ENCODE measurements at regions not wholly inside any gene's neighbourhood (a gene's known extent, or its start where the extent isn't known, plus 50 kb on each side); places are given as distances from the start of the nearest gene placed in this dataset.

DNA sequence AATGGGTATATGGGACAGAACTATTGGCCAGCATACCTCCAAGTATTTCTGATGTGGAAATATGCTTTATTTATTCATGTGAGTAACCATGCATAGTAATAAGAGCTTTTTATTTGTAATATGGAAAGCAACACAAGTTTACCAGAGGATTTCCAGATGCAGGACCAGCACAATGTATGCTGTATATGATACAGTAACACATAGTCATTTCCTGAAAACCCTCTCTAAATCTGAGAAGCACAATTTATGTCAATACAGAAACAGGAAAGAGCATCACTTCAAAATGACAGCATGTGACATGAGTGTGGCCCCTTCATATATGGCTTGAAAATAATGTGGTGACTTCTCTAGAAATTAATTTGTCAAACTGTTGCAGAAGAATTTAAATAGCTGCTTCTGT is 1134.7 kb upstream of the ADGRL2 start:
- no peaks in the 10 kb centered on the region for H3K27me3 ChIP-seq (ENCODE audit: control insufficient read depth, insufficient read depth, low read length)
- Mint-ChIP-seq H3K9me3 (peaks cover 4 to 10% (median 8%) of the 10 kb centered on the region in 7 donors), H3K27me3 (no peaks in the 10 kb centered on the region), H3K4me3 (no peak overlapping the region), H3K4me1 (no peaks in the 10 kb centered on the region), H3K36me3 (no peaks in the 10 kb centered on the region), H3K27ac (no peak overlapping the region)
- no peak overlapping the region for H3K4me3 ChIP-seq (ENCODE audit: low read depth, low read length)
- no peak for ATAC-seq (ENCODE audit: low read depth in 2 of 2)
- no peaks in the 10 kb centered on the region for H3K4me1 ChIP-seq (ENCODE audit: control insufficient read depth, insufficient read depth, low read length, poor library complexity, severe bottlenecking)
- H3K27ac ChIP-seq (ENCODE audit: insufficient read depth, low read length, poor library complexity, severe bottlenecking) = no peak overlapping the region
- no peak for DNase-seq
- no peaks in the 10 kb centered on the region for H3K36me3 ChIP-seq (ENCODE audit: control insufficient read depth, insufficient read depth, low read length)
- H3K9me3 ChIP-seq (ENCODE audit: control insufficient read depth in 2 of 2, low read length in 2 of 2) = peaks cover 0 to 4% of the 10 kb centered on the region in 2 experiments

DNA sequence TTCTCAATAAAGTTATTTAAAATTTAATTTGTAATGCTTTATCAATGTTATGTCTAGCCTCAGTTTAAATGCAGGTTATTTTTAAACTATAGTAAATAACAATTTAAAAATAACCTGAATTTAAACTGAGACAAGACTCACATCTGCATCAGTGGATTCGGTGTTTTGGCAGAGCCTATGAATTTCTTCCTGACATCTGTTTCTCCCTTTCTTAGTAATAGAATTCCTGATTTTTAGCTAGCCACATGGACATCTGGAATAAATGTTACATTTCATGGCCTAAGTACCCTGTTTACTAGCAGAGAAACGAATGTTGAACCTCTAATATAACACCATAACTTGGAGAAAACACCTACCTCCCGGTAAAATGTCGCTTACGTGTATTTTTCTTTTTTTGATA is 1141.6 kb upstream of the ADGRL2 start:
- no peaks in the 10 kb centered on the region for H3K36me3 ChIP-seq (ENCODE audit: control insufficient read depth, insufficient read depth, low read length)
- peaks cover 3 to 18% (median 7%) of the 10 kb centered on the region in 7 donors for H3K9me3 Mint-ChIP-seq
- no peaks in the 10 kb centered on the region for H3K36me3 Mint-ChIP-seq
- peaks cover 0 to 4% of the 10 kb centered on the region in 2 experiments for H3K9me3 ChIP-seq (ENCODE audit: control insufficient read depth in 2 of 2, low read length in 2 of 2)
- no peak overlapping the region for H3K27ac Mint-ChIP-seq
- no peaks in the 10 kb centered on the region for H3K27me3 Mint-ChIP-seq
- H3K4me3 Mint-ChIP-seq = no peak overlapping the region
- no peak overlapping the region for H3K27ac ChIP-seq (ENCODE audit: insufficient read depth, low read length, poor library complexity, severe bottlenecking)
- H3K4me1 ChIP-seq (ENCODE audit: control insufficient read depth, insufficient read depth, low read length, poor library complexity, severe bottlenecking) = no peaks in the 10 kb centered on the region
- H3K27me3 ChIP-seq (ENCODE audit: control insufficient read depth, insufficient read depth, low read length) = no peaks in the 10 kb centered on the region
- ATAC-seq (ENCODE audit: low read depth in 2 of 2) = no peak
- H3K4me1 Mint-ChIP-seq = no peaks in the 10 kb centered on the region
- no peak for DNase-seq
- no peak overlapping the region for H3K4me3 ChIP-seq (ENCODE audit: low read depth, low read length)

DNA sequence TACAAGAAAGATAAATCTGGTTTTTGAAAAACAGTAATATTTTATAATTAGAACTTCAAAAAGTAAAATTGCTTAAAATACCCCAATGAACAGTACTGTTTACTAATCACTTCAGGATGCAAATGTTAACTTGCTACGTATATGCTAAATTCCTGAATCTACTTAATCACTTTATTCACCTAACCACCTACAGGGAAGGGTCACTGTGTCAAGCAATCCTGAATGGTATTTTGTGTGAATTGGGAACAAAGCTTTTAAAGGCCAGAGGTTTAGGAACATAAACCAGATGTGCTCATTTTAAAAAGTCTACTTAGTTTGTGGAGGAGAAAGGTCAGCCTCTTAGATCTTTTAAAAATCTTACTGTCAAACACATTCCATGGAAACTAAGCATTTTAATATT is 1143.0 kb upstream of the ADGRL2 start:
- H3K27me3 ChIP-seq (ENCODE audit: control insufficient read depth, insufficient read depth, low read length) = no peaks in the 10 kb centered on the region
- H3K4me3 Mint-ChIP-seq = no peak overlapping the region
- no peaks in the 10 kb centered on the region for H3K36me3 ChIP-seq (ENCODE audit: control insufficient read depth, insufficient read depth, low read length)
- H3K4me1 Mint-ChIP-seq = no peaks in the 10 kb centered on the region
- no peak overlapping the region for H3K27ac Mint-ChIP-seq
- ATAC-seq (ENCODE audit: low read depth in 2 of 2) (no peak), DNase-seq (no peak)
- H3K9me3 ChIP-seq (ENCODE audit: control insufficient read depth in 2 of 2, low read length in 2 of 2) = peaks cover 0 to 4% of the 10 kb centered on the region in 2 experiments
- no peaks in the 10 kb centered on the region for H3K4me1 ChIP-seq (ENCODE audit: control insufficient read depth, insufficient read depth, low read length, poor library complexity, severe bottlenecking)
- no peaks in the 10 kb centered on the region for H3K36me3 Mint-ChIP-seq
- H3K9me3 Mint-ChIP-seq = peaks cover 3 to 22% (median 7%) of the 10 kb centered on the region in 7 donors
- no peak overlapping the region for H3K27ac ChIP-seq (ENCODE audit: insufficient read depth, low read length, poor library complexity, severe bottlenecking)
- H3K27me3 Mint-ChIP-seq = no peaks in the 10 kb centered on the region
- H3K4me3 ChIP-seq (ENCODE audit: low read depth, low read length) = no peak overlapping the region

DNA sequence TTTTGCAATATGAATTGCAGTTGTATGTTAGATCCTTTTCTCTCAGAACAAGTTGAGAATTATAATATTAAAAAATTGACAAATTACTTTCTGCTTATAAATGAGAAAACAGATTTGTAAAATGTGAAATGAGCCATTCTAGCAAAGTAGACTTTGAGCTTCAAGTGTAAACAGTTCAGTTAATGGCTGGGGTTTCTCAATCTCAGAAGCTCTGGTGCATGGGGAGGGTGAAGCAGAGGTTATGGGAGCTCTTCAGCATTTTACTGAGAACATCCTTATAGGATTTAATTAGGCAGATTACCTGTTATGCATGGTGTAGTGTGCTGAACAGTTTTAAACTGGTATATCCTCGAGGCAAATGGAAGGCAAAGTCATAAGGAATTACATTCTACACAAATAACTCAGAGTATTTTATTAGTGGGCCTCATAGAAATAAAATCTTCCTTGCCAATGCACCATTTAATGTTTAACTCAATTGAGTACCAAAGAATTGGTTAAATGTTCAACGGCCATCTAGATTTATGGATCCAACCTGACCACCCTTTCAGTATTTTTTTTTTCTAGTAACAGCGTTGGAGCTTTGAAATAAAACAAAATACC is 1143.6 kb upstream of the ADGRL2 start:
- Histone ChIP-seq H3K36me3 (ENCODE audit: control insufficient read depth, insufficient read depth, low read length) (no peaks in the 10 kb centered on the region), H3K27me3 (ENCODE audit: control insufficient read depth, insufficient read depth, low read length) (no peaks in the 10 kb centered on the region), H3K27ac (ENCODE audit: insufficient read depth, low read length, poor library complexity, severe bottlenecking) (no peak overlapping the region), H3K4me1 (ENCODE audit: control insufficient read depth, insufficient read depth, low read length, poor library complexity, severe bottlenecking) (no peaks in the 10 kb centered on the region), H3K4me3 (ENCODE audit: low read depth, low read length) (no peak overlapping the region), H3K9me3 (ENCODE audit: control insufficient read depth in 2 of 2, low read length in 2 of 2) (peaks cover 0 to 2% of the 10 kb centered on the region in 2 experiments)
- Mint-ChIP-seq H3K9me3 (peaks cover 3 to 22% (median 5%) of the 10 kb centered on the region in 7 donors), H3K4me3 (peak overlapping the region in 1 of 4 donors; percentile 51), H3K36me3 (no peaks in the 10 kb centered on the region), H3K27me3 (no peaks in the 10 kb centered on the region), H3K4me1 (no peaks in the 10 kb centered on the region), H3K27ac (no peak overlapping the region)
- no peak for DNase-seq
- ATAC-seq (ENCODE audit: low read depth in 2 of 2) = no peak

DNA sequence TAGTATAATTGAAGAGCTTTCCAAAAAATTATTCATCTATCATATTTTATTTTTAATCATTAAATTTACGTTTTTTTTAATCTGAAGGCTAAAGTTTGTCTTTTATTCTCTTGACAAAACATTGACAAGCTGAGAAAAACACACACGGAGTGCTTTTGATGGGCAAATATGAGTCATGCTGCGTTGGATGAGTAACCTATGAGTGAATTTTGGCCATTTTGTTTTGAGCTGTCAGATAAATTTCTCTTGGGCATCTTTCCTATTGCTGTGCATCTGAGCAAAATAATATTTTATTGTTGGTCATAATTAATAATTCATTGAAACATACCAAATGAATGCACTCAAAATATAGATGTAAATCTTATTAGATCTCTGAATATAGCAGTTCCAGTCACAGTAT is 1144.1 kb upstream of the ADGRL2 start:
- H3K9me3 Mint-ChIP-seq = peaks cover 3 to 22% (median 4%) of the 10 kb centered on the region in 7 donors
- no peak overlapping the region for H3K4me3 Mint-ChIP-seq
- H3K9me3 ChIP-seq (ENCODE audit: control insufficient read depth in 2 of 2, low read length in 2 of 2) = no peaks in the 10 kb centered on the region
- H3K4me3 ChIP-seq (ENCODE audit: low read depth, low read length) = no peak overlapping the region
- H3K4me1 ChIP-seq (ENCODE audit: control insufficient read depth, insufficient read depth, low read length, poor library complexity, severe bottlenecking) = no peaks in the 10 kb centered on the region
- H3K36me3 Mint-ChIP-seq = no peaks in the 10 kb centered on the region
- ATAC-seq (ENCODE audit: low read depth in 2 of 2) (no peak), DNase-seq (no peak)
- no peaks in the 10 kb centered on the region for H3K36me3 ChIP-seq (ENCODE audit: control insufficient read depth, insufficient read depth, low read length)
- H3K27me3 ChIP-seq (ENCODE audit: control insufficient read depth, insufficient read depth, low read length) = no peaks in the 10 kb centered on the region
- H3K4me1 Mint-ChIP-seq = no peaks in the 10 kb centered on the region
- H3K27ac Mint-ChIP-seq = no peak overlapping the region
- no peak overlapping the region for H3K27ac ChIP-seq (ENCODE audit: insufficient read depth, low read length, poor library complexity, severe bottlenecking)
- H3K27me3 Mint-ChIP-seq = no peaks in the 10 kb centered on the region

DNA sequence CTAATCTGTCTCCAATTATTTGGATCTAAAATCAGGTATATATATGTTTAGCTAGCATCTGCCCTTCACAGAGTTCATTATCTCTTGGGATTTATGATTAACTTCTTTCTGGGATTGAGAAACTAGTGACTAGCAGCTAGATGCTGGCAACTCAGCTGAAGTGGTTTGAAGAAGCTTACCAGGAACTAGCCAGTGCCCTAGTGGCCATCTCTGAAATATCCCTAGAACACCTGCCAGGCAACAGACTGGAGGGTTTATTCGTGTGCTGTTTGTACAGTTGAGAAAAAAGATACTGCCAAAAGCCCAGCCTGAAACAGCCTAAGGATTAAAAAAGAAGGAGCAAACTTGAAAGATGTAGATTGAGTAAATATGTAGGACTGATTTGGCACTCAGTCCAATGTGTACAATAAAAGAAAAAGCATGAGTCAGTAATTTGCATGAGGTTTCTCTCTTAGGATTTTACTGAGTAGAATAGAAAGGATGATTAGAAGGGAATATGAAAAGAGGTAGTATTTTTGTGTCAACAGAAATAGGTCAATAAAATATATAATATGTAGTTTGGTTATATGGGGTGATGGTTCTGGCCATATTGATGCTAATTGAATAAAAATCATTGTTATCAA is 1144.6 kb upstream of the ADGRL2 start:
- DNase-seq = no peak
- Mint-ChIP-seq H3K36me3 (no peaks in the 10 kb centered on the region), H3K9me3 (peaks cover 0 to 24% (median 4%) of the 10 kb centered on the region in 7 donors), H3K27ac (peak overlapping the region in 1 of 3 donors; percentile 65), H3K4me3 (no peak overlapping the region), H3K4me1 (no peaks in the 10 kb centered on the region), H3K27me3 (no peaks in the 10 kb centered on the region)
- Histone ChIP-seq H3K9me3 (ENCODE audit: control insufficient read depth in 2 of 2, low read length in 2 of 2) (no peaks in the 10 kb centered on the region), H3K4me1 (ENCODE audit: control insufficient read depth, insufficient read depth, low read length, poor library complexity, severe bottlenecking) (no peaks in the 10 kb centered on the region), H3K36me3 (ENCODE audit: control insufficient read depth, insufficient read depth, low read length) (no peaks in the 10 kb centered on the region), H3K27me3 (ENCODE audit: control insufficient read depth, insufficient read depth, low read length) (no peaks in the 10 kb centered on the region), H3K4me3 (ENCODE audit: low read depth, low read length) (no peak overlapping the region), H3K27ac (ENCODE audit: insufficient read depth, low read length, poor library complexity, severe bottlenecking) (no peak overlapping the region)
- ATAC-seq (ENCODE audit: low read depth in 2 of 2) = no peak

DNA sequence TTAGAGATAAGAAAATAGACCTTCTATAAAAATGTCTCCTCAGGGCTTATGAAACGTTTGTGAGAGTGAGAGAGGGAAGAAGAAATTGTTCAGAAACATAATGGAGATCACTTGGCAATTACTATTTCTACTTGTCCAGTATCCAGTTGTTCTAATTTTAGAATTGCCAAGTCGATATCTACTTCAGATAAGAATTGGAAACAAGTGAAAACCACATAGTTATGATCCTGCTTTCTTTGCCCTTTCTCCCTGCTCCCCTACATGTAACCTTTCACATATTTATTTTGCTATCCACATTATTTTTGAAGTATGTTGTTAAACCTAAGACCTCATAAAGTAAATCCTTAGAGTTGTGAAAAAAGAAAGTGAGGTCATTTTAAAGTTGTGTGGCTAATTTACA is 1154.7 kb upstream of the ADGRL2 start:
- no peak overlapping the region for H3K27ac ChIP-seq (ENCODE audit: insufficient read depth, low read length, poor library complexity, severe bottlenecking)

DNA sequence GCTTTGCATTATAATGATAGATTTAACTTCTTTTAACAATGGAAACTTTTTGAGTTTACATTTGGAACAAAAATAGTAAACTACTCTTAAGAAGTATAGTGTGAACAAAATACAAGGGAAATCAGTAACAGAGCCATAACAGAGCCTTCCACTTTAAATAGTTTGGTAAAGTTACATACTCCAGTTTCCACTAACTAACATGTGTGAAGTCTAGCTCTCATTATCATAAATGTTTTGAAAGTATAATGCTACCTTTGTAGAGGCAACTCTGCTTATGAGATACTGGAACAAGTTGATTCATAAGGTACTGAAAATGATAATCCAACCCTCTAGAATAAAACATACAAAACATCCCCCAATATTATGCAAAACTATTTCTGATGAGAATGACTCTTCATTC is 1155.1 kb upstream of the ADGRL2 start:
- Histone ChIP-seq H3K4me1 (ENCODE audit: control insufficient read depth, insufficient read depth, low read length, poor library complexity, severe bottlenecking) (no peaks in the 10 kb centered on the region), H3K36me3 (ENCODE audit: control insufficient read depth, insufficient read depth, low read length) (no peaks in the 10 kb centered on the region), H3K27me3 (ENCODE audit: control insufficient read depth, insufficient read depth, low read length) (no peaks in the 10 kb centered on the region), H3K9me3 (ENCODE audit: control insufficient read depth in 2 of 2, low read length in 2 of 2) (no peaks in the 10 kb centered on the region), H3K4me3 (ENCODE audit: low read depth, low read length) (no peak overlapping the region), H3K27ac (ENCODE audit: insufficient read depth, low read length, poor library complexity, severe bottlenecking) (no peak overlapping the region)
- no peak overlapping the region for H3K27ac Mint-ChIP-seq
- no peak for DNase-seq
- peaks cover 0 to 7% (median 3%) of the 10 kb centered on the region in 7 donors for H3K9me3 Mint-ChIP-seq
- no peaks in the 10 kb centered on the region for H3K27me3 Mint-ChIP-seq
- no peak for ATAC-seq (ENCODE audit: low read depth in 2 of 2)
- no peaks in the 10 kb centered on the region for H3K36me3 Mint-ChIP-seq
- no peak overlapping the region for H3K4me3 Mint-ChIP-seq
- no peaks in the 10 kb centered on the region for H3K4me1 Mint-ChIP-seq

More for the DNA sequence above, 1154.7 kb upstream of the ADGRL2 start:
- H3K36me3 Mint-ChIP-seq = no peaks in the 10 kb centered on the region
- Histone ChIP-seq H3K4me1 (ENCODE audit: control insufficient read depth, insufficient read depth, low read length, poor library complexity, severe bottlenecking) (no peaks in the 10 kb centered on the region), H3K9me3 (ENCODE audit: control insufficient read depth in 2 of 2, low read length in 2 of 2) (no peaks in the 10 kb centered on the region), H3K36me3 (ENCODE audit: control insufficient read depth, insufficient read depth, low read length) (no peaks in the 10 kb centered on the region), H3K4me3 (ENCODE audit: low read depth, low read length) (no peak overlapping the region), H3K27me3 (ENCODE audit: control insufficient read depth, insufficient read depth, low read length) (no peaks in the 10 kb centered on the region)
- H3K27me3 Mint-ChIP-seq = no peaks in the 10 kb centered on the region
- peaks cover 0 to 7% (median 4%) of the 10 kb centered on the region in 7 donors for H3K9me3 Mint-ChIP-seq
- H3K27ac Mint-ChIP-seq = no peak overlapping the region
- H3K4me3 Mint-ChIP-seq = no peak overlapping the region
- no peaks in the 10 kb centered on the region for H3K4me1 Mint-ChIP-seq
- DNase-seq = no peak
- no peak for ATAC-seq (ENCODE audit: low read depth in 2 of 2)
